ENCODE measurements at regions not wholly inside any gene's neighbourhood (a gene's known extent, or its start where the extent isn't known, plus 50 kb on each side); places are given as distances from the start of the nearest gene placed in this dataset.

GRCh38 chr2:195447323-195447975 is 209.6 kb upstream of the SLC39A10 start:
- CTCF ChIA-PET, result interaction anchor here (0.5 kb wide), 1 partner anchor 213 kb away, joined by 3 read pairs; no protein-coding TSS in a partner anchor
- no peak overlapping the region for H3K27ac ChIP-seq (ENCODE audit: extremely low read depth, low read depth, low read length)
- POLR2A ChIA-PET, result interaction anchor here (0.7 kb wide), 1 partner anchor 88 kb away, joined by 3 read pairs; no protein-coding TSS in a partner anchor

More at GRCh38 chr2:195447323-195447975, 209.6 kb upstream of the SLC39A10 start:
- H3K36me3 ChIP-seq (ENCODE audit: control insufficient read depth in 2 of 2, insufficient read depth in 1 of 2, low read length in 2 of 2), result no peaks in the 10 kb centered on the region
- no peaks in the 10 kb centered on the region for H3K9me3 ChIP-seq (ENCODE audit: control insufficient read depth, insufficient read depth, low read depth, low read length)
- H3K4me3 ChIP-seq (ENCODE audit: low read depth, low read length), result no peak overlapping the region
- TF ChIP-seq ZNF76 (tag by site-specific recombination; IDR thresholded peaks at IDR 0.05; ENCODE audit: borderline replicate concordance, low read depth), result no peak
- no peak for TF ChIP-seq ZNF514 (tag by site-specific recombination; IDR thresholded peaks at IDR 0.05)
- no peak for TF ChIP-seq ZNF600 (tag by site-specific recombination; IDR thresholded peaks at IDR 0.05)
- TF ChIP-seq ZNF416 (tag by site-specific recombination; IDR thresholded peaks at IDR 0.05), result no peak
- no peak for TF ChIP-seq ZNF785 (tag by site-specific recombination; IDR thresholded peaks at IDR 0.05)
- no peak for TF ChIP-seq IKZF3 (tag by site-specific recombination; IDR thresholded peaks at IDR 0.05)
- TF ChIP-seq, protein P1, sequence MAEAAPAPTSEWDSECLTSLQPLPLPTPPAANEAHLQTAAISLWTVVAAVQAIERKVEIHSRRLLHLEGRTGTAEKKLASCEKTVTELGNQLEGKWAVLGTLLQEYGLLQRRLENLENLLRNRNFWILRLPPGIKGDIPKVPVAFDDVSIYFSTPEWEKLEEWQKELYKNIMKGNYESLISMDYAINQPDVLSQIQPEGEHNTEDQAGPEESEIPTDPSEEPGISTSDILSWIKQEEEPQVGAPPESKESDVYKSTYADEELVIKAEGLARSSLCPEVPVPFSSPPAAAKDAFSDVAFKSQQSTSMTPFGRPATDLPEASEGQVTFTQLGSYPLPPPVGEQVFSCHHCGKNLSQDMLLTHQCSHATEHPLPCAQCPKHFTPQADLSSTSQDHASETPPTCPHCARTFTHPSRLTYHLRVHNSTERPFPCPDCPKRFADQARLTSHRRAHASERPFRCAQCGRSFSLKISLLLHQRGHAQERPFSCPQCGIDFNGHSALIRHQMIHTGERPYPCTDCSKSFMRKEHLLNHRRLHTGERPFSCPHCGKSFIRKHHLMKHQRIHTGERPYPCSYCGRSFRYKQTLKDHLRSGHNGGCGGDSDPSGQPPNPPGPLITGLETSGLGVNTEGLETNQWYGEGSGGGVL (tag by site-specific recombination; IDR thresholded peaks at IDR 0.05), result no peak
- TF ChIP-seq, protein P2, sequence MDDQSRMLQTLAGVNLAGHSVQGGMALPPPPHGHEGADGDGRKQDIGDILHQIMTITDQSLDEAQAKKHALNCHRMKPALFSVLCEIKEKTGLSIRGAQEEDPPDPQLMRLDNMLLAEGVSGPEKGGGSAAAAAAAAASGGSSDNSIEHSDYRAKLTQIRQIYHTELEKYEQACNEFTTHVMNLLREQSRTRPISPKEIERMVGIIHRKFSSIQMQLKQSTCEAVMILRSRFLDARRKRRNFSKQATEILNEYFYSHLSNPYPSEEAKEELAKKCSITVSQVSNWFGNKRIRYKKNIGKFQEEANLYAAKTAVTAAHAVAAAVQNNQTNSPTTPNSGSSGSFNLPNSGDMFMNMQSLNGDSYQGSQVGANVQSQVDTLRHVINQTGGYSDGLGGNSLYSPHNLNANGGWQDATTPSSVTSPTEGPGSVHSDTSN (CRISPR knock-in tag; IDR thresholded peaks at IDR 0.05), result no peak
- no peak for TF ChIP-seq GLIS1 (tag by site-specific recombination; IDR thresholded peaks at IDR 0.05)
- TF ChIP-seq ZBTB17 (tag by site-specific recombination; IDR thresholded peaks at IDR 0.05), result no peak
- TF ChIP-seq ZNF37A (tag by site-specific recombination; IDR thresholded peaks at IDR 0.05), result no peak
- no peak for TF ChIP-seq PRDM10 (tag by site-specific recombination; IDR thresholded peaks at IDR 0.05)
- TF ChIP-seq, protein P3, sequence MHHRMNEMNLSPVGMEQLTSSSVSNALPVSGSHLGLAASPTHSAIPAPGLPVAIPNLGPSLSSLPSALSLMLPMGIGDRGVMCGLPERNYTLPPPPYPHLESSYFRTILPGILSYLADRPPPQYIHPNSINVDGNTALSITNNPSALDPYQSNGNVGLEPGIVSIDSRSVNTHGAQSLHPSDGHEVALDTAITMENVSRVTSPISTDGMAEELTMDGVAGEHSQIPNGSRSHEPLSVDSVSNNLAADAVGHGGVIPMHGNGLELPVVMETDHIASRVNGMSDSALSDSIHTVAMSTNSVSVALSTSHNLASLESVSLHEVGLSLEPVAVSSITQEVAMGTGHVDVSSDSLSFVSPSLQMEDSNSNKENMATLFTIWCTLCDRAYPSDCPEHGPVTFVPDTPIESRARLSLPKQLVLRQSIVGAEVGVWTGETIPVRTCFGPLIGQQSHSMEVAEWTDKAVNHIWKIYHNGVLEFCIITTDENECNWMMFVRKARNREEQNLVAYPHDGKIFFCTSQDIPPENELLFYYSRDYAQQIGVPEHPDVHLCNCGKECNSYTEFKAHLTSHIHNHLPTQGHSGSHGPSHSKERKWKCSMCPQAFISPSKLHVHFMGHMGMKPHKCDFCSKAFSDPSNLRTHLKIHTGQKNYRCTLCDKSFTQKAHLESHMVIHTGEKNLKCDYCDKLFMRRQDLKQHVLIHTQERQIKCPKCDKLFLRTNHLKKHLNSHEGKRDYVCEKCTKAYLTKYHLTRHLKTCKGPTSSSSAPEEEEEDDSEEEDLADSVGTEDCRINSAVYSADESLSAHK (tag by site-specific recombination; IDR thresholded peaks at IDR 0.05), result no peak
- TF ChIP-seq, protein P4, sequence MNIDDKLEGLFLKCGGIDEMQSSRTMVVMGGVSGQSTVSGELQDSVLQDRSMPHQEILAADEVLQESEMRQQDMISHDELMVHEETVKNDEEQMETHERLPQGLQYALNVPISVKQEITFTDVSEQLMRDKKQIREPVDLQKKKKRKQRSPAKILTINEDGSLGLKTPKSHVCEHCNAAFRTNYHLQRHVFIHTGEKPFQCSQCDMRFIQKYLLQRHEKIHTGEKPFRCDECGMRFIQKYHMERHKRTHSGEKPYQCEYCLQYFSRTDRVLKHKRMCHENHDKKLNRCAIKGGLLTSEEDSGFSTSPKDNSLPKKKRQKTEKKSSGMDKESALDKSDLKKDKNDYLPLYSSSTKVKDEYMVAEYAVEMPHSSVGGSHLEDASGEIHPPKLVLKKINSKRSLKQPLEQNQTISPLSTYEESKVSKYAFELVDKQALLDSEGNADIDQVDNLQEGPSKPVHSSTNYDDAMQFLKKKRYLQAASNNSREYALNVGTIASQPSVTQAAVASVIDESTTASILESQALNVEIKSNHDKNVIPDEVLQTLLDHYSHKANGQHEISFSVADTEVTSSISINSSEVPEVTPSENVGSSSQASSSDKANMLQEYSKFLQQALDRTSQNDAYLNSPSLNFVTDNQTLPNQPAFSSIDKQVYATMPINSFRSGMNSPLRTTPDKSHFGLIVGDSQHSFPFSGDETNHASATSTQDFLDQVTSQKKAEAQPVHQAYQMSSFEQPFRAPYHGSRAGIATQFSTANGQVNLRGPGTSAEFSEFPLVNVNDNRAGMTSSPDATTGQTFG (tag by site-specific recombination; IDR thresholded peaks at IDR 0.05; ENCODE audit: borderline replicate concordance), result no peak
- no peak for TF ChIP-seq HOXC10 (CRISPR knock-in tag; IDR thresholded peaks at IDR 0.05)
- TF ChIP-seq ZNF350 (tag by site-specific recombination; IDR thresholded peaks at IDR 0.05), result no peak
- TF ChIP-seq ZNF169 (tag by site-specific recombination; IDR thresholded peaks at IDR 0.05), result no peak
- H3K4me1 ChIP-seq (ENCODE audit: control insufficient read depth, insufficient read depth, low read length), result no peaks in the 10 kb centered on the region
